ENCODE measurements at regions not wholly inside any gene's neighbourhood (a gene's known extent, or its start where the extent isn't known, plus 50 kb on each side); places are given as distances from the start of the nearest gene placed in this dataset.

GRCh38 chr7:25069900-25070443, 55.1 kb downstream of the CYCS start:
- peak; percentile 79 for TF ChIP-seq CTCF (IDR thresholded peaks at IDR 0.05; ENCODE audit: insufficient read depth, low read depth, low read length, missing control alignments)
- H3K4me3 ChIP-seq (ENCODE audit: low read depth, low read length): no peak overlapping the region
- peak; percentile 74 for DNase-seq (ENCODE audit: low read depth)

- no peak overlapping the region for H3K4me3 ChIP-seq (ENCODE audit: low read depth, low read length)
- TF ChIP-seq CTCF (IDR thresholded peaks at IDR 0.05; ENCODE audit: insufficient read depth, low read depth, low read length, missing control alignments): no peak
- no peak for DNase-seq (ENCODE audit: low read depth)
These were observed 56.4 kb downstream of the CYCS start for GRCh38 chr7:25068502-25069213.

DNA sequence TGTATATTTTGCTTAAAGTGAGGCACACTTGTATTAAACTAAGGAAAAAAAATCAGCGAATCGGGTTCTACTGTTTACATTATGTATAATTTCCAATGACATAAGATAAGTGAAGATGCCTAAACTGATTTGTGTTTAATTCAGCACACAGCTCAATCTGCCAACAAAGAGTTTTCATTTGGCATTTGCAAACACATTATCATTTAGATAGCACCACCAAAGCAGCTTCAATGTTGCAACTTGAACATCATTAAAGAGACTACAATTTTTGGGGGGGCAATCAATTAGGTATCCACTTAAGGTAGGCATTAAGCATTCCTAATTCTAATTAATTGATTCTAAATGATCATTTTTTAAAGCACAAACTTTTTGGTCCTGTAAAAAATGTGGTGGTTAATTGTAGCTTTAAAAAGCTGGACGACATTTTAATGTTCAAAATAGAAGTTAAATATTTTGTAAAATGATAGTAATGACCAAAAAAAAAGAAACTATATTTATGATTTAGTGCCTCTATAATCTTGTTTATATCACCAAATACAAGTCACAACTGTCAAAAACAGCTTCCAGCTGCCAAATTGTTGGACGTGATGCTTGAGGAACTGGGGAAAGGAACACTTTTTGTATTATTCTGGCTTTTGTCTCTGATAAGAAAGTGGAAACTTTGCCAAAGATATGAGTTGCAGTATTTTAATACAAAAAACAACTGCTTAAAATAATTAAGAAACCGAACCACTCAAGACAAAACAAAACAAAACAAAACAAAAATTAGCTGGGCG, 57.1 kb downstream of the CYCS start:
- no peak for DNase-seq (ENCODE audit: low read depth)
- H3K4me3 ChIP-seq (ENCODE audit: low read depth, low read length): no peak overlapping the region
- TF ChIP-seq CTCF (IDR thresholded peaks at IDR 0.05; ENCODE audit: insufficient read depth, low read depth, low read length, missing control alignments): no peak

- TF ChIP-seq CTCF (IDR thresholded peaks at IDR 0.05; ENCODE audit: insufficient read depth, low read depth, low read length, missing control alignments): no peak
These were observed 58.8 kb downstream of the CYCS start for GRCh38 chr7:25066253-25066652.

DNA sequence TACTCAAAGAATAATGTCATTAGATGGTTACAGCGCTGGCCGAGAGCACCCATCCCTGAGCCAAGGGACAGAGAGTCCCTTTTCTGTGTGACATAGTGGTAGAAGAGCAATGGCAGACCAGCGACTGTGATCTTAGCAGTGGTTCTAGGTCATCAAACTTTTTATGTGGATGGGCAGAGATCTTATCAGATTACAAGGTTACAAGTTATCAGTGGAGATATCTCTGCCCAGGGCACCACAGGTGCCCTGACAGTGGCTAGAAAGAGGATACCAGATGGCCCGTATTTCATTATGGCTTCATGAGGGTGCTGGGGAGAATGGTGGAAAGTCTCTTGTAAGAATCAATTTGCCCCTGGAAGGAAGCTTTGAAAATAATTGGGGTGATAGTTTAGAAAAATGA, 62.7 kb downstream of the CYCS start:
- TF ChIP-seq CTCF (IDR thresholded peaks at IDR 0.05; ENCODE audit: insufficient read depth, low read depth, low read length, missing control alignments): no peak
- no peak for DNase-seq (ENCODE audit: low read depth)
- no peak overlapping the region for H3K4me3 ChIP-seq (ENCODE audit: low read depth, low read length)

More at GRCh38 chr7:25066253-25066652, 58.8 kb downstream of the CYCS start:
- no peak overlapping the region for H3K4me3 ChIP-seq (ENCODE audit: low read depth, low read length)
- DNase-seq (ENCODE audit: low read depth): no peak

DNA sequence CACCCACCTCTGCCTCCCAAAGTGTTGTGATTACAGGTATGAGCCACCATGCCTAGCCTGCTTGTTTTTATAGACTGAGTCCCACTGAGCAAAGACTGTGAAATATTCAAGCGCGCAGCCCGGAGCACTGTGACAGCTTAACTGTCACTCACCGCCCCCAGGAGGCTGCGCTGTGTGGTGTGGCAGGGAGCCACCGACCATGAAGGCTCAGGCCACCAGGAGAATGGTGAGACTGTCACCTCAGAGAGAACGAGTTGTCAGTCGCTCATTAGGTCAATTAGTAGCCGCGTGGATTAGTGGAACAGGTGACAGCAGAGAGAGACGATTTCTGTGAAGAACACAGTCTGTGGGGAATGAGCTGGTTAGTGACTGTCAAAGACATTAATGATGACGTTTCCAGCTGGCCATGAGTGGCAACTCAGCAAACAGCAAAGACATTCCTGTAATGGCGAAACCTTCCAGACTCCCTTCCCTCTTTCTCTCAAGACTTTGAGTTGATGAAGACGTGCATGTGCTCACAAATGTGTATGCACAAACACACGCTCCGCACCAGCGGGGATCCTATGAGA, 64.5 kb downstream of the CYCS start:
- no peak for DNase-seq (ENCODE audit: low read depth)
- H3K4me3 ChIP-seq (ENCODE audit: low read depth, low read length): no peak overlapping the region
- TF ChIP-seq CTCF (IDR thresholded peaks at IDR 0.05; ENCODE audit: insufficient read depth, low read depth, low read length, missing control alignments): no peak

All from GM12865 (cell line).